ENCODE measurements at regions not wholly inside any gene's neighbourhood (a gene's known extent, or its start where the extent isn't known, plus 50 kb on each side); places are given as distances from the start of the nearest gene placed in this dataset.

DNA sequence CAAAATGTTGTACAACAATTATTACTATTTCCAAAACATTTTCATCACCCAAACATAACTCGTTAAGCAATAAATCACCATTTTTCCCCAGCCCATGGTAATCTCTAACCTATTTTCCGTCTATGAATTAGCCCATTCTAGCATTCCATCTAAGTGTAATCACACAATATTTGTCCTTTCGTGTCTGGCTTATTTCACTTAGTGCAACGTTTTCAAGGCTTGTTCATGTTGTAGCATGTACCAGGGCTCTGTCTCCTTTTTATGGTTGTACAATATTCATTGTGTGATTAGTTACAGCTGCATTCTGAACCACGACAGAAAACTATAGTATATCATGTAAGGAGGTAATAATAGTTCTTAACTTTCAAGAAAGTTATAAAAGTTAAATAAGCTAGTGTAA, 656.0 kb upstream of the HS3ST1 start (continued):
- TF ChIP-seq, protein P1, sequence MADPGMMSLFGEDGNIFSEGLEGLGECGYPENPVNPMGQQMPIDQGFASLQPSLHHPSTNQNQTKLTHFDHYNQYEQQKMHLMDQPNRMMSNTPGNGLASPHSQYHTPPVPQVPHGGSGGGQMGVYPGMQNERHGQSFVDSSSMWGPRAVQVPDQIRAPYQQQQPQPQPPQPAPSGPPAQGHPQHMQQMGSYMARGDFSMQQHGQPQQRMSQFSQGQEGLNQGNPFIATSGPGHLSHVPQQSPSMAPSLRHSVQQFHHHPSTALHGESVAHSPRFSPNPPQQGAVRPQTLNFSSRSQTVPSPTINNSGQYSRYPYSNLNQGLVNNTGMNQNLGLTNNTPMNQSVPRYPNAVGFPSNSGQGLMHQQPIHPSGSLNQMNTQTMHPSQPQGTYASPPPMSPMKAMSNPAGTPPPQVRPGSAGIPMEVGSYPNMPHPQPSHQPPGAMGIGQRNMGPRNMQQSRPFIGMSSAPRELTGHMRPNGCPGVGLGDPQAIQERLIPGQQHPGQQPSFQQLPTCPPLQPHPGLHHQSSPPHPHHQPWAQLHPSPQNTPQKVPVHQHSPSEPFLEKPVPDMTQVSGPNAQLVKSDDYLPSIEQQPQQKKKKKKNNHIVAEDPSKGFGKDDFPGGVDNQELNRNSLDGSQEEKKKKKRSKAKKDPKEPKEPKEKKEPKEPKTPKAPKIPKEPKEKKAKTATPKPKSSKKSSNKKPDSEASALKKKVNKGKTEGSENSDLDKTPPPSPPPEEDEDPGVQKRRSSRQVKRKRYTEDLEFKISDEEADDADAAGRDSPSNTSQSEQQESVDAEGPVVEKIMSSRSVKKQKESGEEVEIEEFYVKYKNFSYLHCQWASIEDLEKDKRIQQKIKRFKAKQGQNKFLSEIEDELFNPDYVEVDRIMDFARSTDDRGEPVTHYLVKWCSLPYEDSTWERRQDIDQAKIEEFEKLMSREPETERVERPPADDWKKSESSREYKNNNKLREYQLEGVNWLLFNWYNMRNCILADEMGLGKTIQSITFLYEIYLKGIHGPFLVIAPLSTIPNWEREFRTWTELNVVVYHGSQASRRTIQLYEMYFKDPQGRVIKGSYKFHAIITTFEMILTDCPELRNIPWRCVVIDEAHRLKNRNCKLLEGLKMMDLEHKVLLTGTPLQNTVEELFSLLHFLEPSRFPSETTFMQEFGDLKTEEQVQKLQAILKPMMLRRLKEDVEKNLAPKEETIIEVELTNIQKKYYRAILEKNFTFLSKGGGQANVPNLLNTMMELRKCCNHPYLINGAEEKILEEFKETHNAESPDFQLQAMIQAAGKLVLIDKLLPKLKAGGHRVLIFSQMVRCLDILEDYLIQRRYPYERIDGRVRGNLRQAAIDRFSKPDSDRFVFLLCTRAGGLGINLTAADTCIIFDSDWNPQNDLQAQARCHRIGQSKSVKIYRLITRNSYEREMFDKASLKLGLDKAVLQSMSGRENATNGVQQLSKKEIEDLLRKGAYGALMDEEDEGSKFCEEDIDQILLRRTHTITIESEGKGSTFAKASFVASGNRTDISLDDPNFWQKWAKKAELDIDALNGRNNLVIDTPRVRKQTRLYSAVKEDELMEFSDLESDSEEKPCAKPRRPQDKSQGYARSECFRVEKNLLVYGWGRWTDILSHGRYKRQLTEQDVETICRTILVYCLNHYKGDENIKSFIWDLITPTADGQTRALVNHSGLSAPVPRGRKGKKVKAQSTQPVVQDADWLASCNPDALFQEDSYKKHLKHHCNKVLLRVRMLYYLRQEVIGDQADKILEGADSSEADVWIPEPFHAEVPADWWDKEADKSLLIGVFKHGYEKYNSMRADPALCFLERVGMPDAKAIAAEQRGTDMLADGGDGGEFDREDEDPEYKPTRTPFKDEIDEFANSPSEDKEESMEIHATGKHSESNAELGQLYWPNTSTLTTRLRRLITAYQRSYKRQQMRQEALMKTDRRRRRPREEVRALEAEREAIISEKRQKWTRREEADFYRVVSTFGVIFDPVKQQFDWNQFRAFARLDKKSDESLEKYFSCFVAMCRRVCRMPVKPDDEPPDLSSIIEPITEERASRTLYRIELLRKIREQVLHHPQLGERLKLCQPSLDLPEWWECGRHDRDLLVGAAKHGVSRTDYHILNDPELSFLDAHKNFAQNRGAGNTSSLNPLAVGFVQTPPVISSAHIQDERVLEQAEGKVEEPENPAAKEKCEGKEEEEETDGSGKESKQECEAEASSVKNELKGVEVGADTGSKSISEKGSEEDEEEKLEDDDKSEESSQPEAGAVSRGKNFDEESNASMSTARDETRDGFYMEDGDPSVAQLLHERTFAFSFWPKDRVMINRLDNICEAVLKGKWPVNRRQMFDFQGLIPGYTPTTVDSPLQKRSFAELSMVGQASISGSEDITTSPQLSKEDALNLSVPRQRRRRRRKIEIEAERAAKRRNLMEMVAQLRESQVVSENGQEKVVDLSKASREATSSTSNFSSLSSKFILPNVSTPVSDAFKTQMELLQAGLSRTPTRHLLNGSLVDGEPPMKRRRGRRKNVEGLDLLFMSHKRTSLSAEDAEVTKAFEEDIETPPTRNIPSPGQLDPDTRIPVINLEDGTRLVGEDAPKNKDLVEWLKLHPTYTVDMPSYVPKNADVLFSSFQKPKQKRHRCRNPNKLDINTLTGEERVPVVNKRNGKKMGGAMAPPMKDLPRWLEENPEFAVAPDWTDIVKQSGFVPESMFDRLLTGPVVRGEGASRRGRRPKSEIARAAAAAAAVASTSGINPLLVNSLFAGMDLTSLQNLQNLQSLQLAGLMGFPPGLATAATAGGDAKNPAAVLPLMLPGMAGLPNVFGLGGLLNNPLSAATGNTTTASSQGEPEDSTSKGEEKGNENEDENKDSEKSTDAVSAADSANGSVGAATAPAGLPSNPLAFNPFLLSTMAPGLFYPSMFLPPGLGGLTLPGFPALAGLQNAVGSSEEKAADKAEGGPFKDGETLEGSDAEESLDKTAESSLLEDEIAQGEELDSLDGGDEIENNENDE (IDR thresholded peaks at IDR 0.05; ENCODE audit: insufficient replicate concordance, low read length), result no peak
- TF ChIP-seq KDM1A (IDR thresholded peaks at IDR 0.05; ENCODE audit: borderline replicate concordance, low read length), result no peak
- TF ChIP-seq RAD21 (IDR thresholded peaks at IDR 0.05 in 1 of 2, conservative IDR thresholded peaks at IDR 0.05 in 1 of 2; ENCODE audit: low read depth in 2 of 2, low read length in 2 of 2), result no peak
- no peak for TF ChIP-seq BACH1 (IDR thresholded peaks at IDR 0.05; ENCODE audit: low read length)
